SU-DHL-6 (cell line): ENCODE measurements at regions not wholly inside any gene's neighbourhood (a gene's known extent, or its start where the extent isn't known, plus 50 kb on each side); places are given as distances from the start of the nearest gene placed in this dataset.

Experiments used
- H2AFZ ChIP-seq: fragments of 200-600 bp; sonication (generic); 2 replicates; pipeline ENCODE4 v1.6.1; 2014; ENCODE audit warnings: low read depth, mild to moderate bottlenecking, moderate library complexity, mixed read lengths, antibody characterized with exemption, low read length; ENCODE audit not compliant: severe bottlenecking
- H3F3A ChIP-seq: fragments of 200-600 bp; shearing (Covaris generic); 2 replicates; pipeline ENCODE4 v1.6.0; 2016; ENCODE audit warnings: antibody characterized with exemption, mild to moderate bottlenecking; ENCODE audit not compliant: insufficient read depth
- H3K27ac ChIP-seq: fragments of 200-600 bp; sonication (generic); 2 replicates; pipeline ENCODE4 v1.5.1; 2016; ENCODE audit warnings: low read depth, mild to moderate bottlenecking, low read length, moderate library complexity, mixed read lengths
- H3K27me3 ChIP-seq: fragments of 200-600 bp; sonication (generic), shearing (Covaris generic); 2 replicates; pipeline ENCODE4 v1.6.0; 2014; ENCODE audit warnings: mild to moderate bottlenecking, low read length
- H3K36me3 ChIP-seq: fragments of 200-600 bp; sonication (generic); 2 replicates; pipeline ENCODE4 v1.6.1; 2014; ENCODE audit warnings: mild to moderate bottlenecking, low read length, mixed read lengths
- H3K4me2 ChIP-seq: fragments of 300-600, 200-600 bp; shearing (Covaris generic), sonication (generic); 2 replicates; pipeline ENCODE4 v1.6.0; 2014; ENCODE audit warnings: low read length, low read depth, mild to moderate bottlenecking; ENCODE audit not compliant: poor library complexity, severe bottlenecking
- H3K4me3 ChIP-seq: fragments of 200-600 bp; sonication (generic); 2 replicates; pipeline ENCODE4 v1.5.1; 2014; ENCODE audit warnings: antibody characterized with exemption, low read length, mild to moderate bottlenecking, mixed read lengths; ENCODE audit not compliant: insufficient read depth, poor library complexity, severe bottlenecking
- H3K79me2 ChIP-seq: fragments of 200-600 bp; sonication (generic); 2 replicates; pipeline ENCODE4 v1.6.1; 2014; ENCODE audit warnings: mild to moderate bottlenecking, low read length, moderate library complexity; ENCODE audit not compliant: insufficient read depth
- H3K9ac ChIP-seq: fragments of 200-600 bp; sonication (generic); 2 replicates; pipeline ENCODE4 v1.7.0; 2014; ENCODE audit warnings: mild to moderate bottlenecking, low read length
- H3K9me2 ChIP-seq: fragments of 200-600 bp; sonication (generic); replicated peaks from 2 replicates; pipeline ENCODE4 v1.6.1; 2014; ENCODE audit warnings: low read length; ENCODE audit not compliant: insufficient read depth
- H3K9me3 ChIP-seq: fragments of 200-600 bp; sonication (generic); 2 replicates; pipeline ENCODE4 v1.6.1; 2014; ENCODE audit warnings: low read length, mixed read lengths; ENCODE audit not compliant: insufficient read depth
- H4K20me1 ChIP-seq: fragments of 200-600 bp; sonication (generic); 2 replicates; pipeline ENCODE4 v1.6.1; 2014; ENCODE audit warnings: low read depth, mild to moderate bottlenecking, antibody characterized with exemption, low read length, moderate library complexity, mixed read lengths
- CTCF ChIP-seq: fragments of 200-600 bp; sonication (generic); IDR thresholded peaks from one replicate; pipeline ENCODE4 v1.5.1; 2017; ENCODE audit warnings: antibody characterized with exemption, mild to moderate bottlenecking, low read length, moderate library complexity; ENCODE audit not compliant: insufficient read depth, poor library complexity, severe bottlenecking
- EZH2phosphoT487 ChIP-seq: fragments of 200-600 bp; sonication (generic), shearing (Covaris generic); conservative IDR thresholded peaks from 2 replicates; pipeline ENCODE4 v1.6.1; 2018; ENCODE audit warnings: mild to moderate bottlenecking, antibody characterized with exemption, low read length, moderate library complexity, mixed read lengths

- Histone ChIP-seq H3K36me3 (no peaks in the 10 kb centered on the region), H2AFZ (no peak overlapping the region), H3K4me2 (no peak overlapping the region), H3K9me3 (no peaks in the 10 kb centered on the region), H3K27me3 (no peaks in the 10 kb centered on the region), H3K9me2 (no peaks in the 10 kb centered on the region), H4K20me1 (no peaks in the 10 kb centered on the region), H3K79me2 (no peaks in the 10 kb centered on the region), H3F3A (no peaks in the 10 kb centered on the region), H3K27ac (no peak overlapping the region), H3K9ac (no peak overlapping the region), H3K4me3 (no peak overlapping the region)
- TF ChIP-seq EZH2phosphoT487 (no peak), CTCF (no peak)
Measured at GRCh38 chr12:131420867-131421447, 289.9 kb upstream of the SFSWAP start.

- H3K9ac ChIP-seq, result no peak overlapping the region
- no peak overlapping the region for H3K4me2 ChIP-seq
- TF ChIP-seq CTCF (no peak), EZH2phosphoT487 (no peak)
- H3K36me3 ChIP-seq, result no peaks in the 10 kb centered on the region
- H3K27ac ChIP-seq, result no peak overlapping the region
- no peaks in the 10 kb centered on the region for H3K79me2 ChIP-seq
- no peaks in the 10 kb centered on the region for H3K9me2 ChIP-seq
- H3K4me3 ChIP-seq, result no peak overlapping the region
- H3K9me3 ChIP-seq, result no peaks in the 10 kb centered on the region
- no peak overlapping the region for H2AFZ ChIP-seq
- H3F3A ChIP-seq, result no peaks in the 10 kb centered on the region
- H3K27me3 ChIP-seq, result no peaks in the 10 kb centered on the region
- H4K20me1 ChIP-seq, result no peaks in the 10 kb centered on the region
Measured at GRCh38 chr12:131421509-131422186, 289.2 kb upstream of the SFSWAP start.

- TF ChIP-seq CTCF (no peak), EZH2phosphoT487 (no peak)
- Histone ChIP-seq H3K27me3 (no peaks in the 10 kb centered on the region), H3K4me2 (no peak overlapping the region)
Measured at GRCh38 chr12:131422187-131422520, 288.7 kb upstream of the SFSWAP start.

More at GRCh38 chr12:131422187-131422520, 288.7 kb upstream of the SFSWAP start:
- Histone ChIP-seq H3K9me3 (no peaks in the 10 kb centered on the region), H3K9ac (no peak overlapping the region), H4K20me1 (no peaks in the 10 kb centered on the region), H3F3A (no peaks in the 10 kb centered on the region), H3K36me3 (no peaks in the 10 kb centered on the region), H3K27ac (no peak overlapping the region), H3K4me3 (no peak overlapping the region), H3K9me2 (no peaks in the 10 kb centered on the region), H2AFZ (no peak overlapping the region), H3K79me2 (no peaks in the 10 kb centered on the region)
